Activated CD4-positive, alpha-beta T cell treated with anti-CD3 and anti-CD28 coated beads, Interleukin-2, Interleukin-4, amounts not matched to agents 100 ng/mL and 50 ng/mL, durations not matched to agents 16 hours and 8 hours (primary cell): ENCODE measurements at regions not wholly inside any gene's neighbourhood (a gene's known extent, or its start where the extent isn't known, plus 50 kb on each side); places are given as distances from the start of the nearest gene placed in this dataset.

Experiments used
- DNase-seq: peaks from one replicate; pipeline ENCODE4 v3.0.0-alpha.2; 2020; ENCODE audit warnings: low spot score

DNA sequence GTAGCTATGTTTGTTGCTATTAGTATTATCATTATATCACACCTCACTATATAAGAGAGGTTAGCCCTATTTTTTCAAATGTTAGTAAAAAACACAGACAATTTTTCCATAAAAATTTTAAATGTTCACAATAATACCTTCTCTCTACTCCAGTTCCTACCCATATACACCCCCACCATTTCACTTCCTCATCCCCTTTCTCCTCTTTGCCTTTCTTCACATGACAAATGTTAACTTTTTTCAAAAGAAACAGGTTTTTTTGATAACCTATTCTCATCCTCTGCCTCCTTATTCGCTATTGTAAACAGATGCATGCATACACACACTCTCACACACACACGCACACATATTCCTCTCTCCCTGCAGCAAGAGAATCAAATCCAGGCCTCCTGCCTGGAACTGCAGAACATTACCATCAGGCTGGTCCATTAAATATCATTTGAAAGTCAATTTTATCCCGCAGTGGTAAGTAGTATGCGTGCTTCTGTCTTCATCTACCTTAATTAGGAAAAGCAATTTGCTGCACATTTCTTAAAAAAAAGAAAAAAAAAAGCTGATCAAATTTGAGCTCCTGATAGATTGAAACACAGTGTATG, 55.5 kb downstream of the MID1IP1 start:
- no peak for DNase-seq

DNA sequence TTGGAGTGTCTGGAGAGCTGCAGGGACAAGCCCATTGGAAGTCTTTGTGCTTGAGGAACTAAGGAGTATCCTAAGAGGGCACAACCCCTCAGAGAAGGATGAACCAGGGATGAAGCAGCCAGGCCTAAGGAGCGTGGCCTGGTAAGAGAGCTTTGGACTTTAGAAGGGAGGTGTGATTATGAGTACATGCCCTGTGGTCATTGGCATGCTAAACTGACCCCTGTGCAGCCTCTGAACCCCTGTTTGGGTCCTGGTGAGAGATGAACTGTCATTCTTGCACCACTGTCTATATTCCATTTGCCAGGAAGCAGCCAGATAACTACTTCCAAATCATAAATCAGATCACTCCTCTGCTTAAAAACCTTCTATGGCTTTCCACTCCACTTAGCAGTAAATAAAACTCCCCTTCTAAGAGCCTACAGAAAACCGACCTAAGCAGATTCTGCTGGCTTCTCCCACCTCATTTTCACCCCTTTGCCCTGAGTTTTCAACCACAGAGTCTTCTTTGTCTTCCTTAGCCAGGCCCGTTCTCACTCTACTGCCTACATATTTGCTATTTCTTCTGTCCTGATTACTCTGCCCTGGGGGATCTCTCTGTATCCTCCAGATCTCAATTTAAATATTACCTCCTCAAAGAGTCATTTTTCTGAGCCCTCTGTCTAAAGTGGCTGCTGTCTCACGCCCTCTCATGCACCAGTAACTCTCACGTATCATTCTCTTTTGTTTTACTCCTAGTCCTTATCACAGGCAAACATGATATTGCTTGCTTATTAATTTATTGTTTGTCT, 56.7 kb downstream of the MID1IP1 start:
- no peak for DNase-seq

DNA sequence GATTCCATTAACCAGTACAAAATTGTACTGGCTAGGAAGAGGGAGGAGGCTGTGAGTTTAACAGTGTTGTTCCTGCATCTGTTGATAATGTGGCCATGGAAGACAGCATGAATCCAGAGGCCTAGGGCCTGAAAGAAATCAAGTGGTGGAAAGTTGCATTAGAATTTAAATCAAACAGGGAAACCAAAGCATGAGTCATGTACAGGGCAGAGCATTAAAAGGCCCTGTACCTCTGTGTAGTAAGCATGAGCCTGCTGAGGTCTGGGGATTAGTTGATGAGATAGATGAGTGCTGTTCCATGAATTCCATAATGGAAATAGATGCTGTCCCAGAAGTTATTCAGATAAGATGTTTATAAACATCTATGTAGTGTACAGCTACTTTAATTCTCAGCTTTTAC, 58.3 kb downstream of the MID1IP1 start:
- no peak for DNase-seq

DNA sequence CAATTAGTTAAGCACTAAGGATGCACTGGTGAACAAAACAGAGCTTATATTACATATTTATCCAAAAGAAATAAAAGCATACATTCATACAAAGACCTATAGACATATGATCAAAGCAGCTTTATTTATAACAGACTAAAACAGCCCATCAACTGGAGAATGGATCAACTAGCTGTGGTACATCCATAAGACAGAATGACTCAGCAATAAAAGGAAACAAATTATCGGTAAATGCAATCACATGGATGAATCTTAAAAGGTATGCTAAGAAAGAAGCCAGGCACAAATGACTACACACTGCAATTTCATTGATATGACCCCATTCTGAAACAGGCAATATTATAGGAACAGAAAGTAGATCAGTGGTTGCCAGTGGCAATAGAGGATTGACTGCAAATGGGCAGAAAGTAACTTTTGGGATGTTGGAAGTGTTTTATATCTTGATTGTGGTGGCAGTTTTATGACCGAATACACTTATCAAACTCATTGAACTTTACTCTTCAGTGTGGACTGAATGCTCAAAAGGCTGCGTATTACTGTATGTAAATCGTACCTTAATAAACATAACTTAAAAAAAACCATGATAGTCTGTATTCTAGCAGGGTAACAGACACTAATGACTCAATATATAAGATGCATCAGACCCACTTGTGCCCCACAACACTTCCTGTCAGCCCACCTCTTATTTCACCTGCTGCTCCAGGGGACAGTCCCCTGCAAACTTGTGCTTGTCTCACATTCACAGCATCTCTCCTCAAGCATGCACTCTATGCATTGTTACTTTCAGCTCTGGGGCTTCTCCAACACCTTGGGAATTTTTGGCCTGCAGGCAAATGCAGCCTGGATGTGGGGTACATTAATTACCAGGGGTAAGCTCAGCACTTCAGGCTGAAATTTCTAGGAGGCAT, 59.1 kb downstream of the MID1IP1 start:
- peak; percentile 6 for DNase-seq

DNA sequence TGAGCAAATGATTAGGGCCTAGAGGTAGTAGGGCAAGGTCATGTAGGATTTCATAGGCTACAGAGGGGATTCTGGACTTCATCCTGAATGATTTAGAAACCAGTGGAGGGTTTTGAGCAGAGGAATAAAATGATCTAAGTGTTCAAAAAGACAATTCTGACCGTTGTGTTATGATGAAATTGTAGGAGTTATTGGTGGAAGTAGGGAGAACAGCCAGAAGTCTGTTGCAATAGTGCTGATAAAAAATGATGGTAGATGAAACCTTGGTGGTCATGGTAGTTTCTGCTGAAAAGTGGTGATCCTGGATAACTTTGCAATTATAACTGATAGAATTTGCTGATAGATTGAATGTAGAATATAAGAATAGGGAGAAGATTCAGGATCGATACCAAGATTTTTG, 60.2 kb downstream of the MID1IP1 start:
- DNase-seq = no peak

DNA sequence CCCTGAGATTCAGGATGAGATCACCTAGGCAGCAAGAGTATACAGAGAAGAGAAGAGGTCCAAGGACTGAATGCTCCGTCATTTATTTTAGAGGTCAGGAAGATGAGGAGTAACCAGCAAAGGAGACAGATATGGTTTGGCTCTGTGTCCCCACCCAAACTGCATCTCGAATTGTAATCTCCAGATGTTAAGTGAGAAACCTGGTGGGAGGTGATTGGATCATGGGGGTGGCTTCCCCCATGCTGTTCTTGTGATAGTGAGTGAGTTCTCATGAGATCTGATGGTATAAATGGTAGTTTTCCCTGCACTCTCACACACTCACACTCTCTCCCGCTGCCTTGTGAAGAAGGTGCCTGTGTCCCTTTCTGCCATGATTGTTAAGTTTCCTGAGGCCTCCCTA, 60.8 kb downstream of the MID1IP1 start:
- DNase-seq = no peak

DNA sequence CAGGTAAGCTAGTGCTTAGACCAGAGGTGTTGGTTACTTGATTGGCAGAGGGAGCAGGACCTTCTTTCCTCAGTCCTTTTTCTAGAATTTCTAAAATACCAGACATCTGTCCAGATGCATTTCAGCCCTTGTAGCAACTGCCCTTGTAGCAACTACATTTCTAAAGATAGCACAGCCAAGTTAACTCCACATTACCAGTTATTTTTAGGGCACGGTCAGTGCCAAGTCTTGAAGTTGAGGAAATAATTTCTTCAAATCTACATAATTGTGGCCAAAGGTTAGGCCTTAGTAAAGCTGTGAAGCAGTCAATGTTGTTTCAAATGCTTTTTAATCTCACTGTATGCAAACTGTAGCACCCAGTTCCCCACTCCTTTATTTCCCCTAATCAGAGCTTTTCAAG, 62.9 kb downstream of the MID1IP1 start:
- DNase-seq = no peak

DNA sequence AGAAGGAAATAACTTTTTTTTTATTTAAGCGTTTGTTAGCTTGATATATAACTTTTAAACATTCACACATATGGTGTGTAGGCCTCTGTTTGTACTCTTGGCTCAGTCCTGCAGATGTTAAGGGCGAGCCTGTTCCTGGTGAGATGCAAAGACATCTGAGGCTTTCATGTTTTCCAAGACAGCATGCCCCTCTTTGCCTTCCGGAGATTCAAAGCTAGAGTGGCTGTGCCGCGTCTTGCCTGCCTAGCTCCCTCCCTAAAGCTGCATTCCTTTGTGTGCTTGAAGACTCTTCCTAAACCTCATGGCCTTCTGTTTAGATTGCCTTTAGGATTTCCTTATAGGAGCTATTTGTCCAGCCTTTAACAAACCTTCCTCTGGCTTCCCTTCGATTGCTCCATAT, 67.1 kb downstream of the MID1IP1 start:
- DNase-seq = no peak

DNA sequence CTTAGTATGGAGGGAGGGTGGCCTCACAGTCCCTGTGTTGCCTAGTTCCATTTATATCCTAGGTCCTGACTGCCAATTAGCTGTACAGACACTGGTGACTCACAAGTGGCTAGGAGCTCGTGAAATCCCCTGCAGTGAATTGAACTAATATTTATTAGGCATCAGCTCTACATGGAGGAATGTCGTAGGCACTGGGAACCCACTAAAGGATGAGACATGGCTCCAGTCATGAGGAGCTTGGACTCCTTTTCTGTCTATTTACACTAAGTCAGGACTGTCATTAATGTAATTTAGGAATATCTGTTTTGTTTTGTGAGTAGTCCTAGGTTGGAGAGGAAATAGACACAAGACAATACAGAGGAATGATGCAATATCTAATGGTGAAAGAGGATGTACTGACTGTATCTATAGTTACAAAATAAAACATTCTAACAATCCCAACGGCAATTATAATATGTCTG, 67.7 kb downstream of the MID1IP1 start:
- DNase-seq = no peak

DNA sequence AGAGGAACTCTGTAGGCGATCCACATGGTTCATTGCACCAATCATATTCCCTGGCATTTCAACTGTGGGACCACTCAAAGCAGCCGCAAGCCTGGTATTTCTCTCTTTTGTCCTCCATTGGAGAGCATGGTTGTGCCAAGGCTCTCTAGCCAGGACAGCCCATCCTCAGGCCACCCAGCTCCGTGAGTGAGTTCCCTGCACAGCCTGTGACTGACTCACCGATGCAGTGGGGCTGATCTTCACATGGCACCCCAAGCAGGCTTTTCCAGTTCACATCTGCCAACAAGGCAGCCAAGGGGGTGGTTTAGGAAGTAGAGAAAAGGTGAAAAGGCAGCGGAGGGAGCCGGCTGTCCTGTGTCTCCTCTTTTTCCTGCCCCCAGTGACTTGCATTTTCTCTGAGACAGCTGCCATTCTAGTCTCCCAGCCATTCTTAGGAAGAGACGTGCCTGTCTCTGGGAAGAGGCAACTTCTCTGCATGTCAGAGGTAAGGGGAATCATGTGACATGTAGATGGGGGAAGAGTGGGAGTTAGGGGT, 69.2 kb downstream of the MID1IP1 start:
- no peak for DNase-seq

DNA sequence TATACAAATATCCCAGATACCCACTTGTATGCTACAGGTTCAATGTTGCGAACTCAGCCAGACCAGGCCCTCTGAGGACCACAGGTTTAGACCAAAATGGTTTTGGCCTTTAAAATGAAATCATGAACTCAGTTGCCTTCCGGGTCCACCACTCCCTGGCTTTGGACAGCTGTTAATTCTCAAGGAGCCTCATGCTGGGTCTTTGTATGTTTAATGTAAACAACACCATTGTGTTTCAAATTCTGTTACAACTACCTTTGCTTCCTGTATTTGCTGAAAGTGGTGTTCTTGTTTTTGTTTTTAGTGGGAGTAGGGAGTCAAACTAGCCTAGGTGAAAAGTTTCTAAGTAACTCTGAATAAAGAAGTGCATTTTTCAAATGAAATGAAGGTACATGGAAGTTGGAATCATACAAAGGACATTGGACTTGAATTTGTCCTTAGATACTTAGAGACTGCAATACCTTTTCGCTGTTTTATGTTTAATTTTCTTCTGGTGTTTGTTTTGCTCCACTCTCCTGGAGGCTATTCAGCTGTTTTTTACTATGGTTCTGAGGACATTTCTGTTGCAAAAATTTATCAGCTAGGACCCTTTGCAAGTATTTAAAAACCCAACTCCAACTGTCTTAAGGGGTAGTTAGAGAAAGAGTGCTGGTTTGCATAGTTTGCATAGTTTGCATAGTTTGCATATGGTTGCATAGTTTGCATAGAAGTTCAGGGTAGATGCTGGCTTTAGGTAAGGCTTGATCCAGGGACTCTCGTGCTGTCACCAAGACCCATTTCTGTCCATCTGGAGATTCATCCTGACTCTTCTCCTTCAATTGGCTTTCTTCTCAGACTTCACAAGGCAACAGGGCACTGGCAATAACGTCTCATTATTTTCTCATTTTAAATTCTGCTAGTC, 70.1 kb downstream of the MID1IP1 start:
- DNase-seq = no peak

DNA sequence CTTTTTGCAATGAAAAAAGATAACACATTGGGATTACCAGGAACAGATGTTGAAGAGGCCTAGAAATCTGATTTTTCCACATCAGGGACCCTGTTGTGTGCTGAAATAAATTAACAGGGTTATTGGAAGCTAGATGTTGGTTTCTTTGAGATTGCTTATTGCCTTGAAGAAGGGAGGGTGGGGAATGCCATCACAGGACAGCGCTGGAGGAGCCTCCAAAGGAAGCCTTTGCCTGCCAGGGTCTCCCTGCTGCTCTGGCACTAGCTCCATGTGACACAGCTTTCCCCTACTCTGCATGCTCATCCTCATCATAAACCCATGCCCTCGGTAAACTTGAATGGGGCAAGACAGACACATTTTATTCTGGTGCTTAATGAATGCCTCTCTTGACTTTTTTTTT, 76.1 kb downstream of the MID1IP1 start:
- no peak for DNase-seq

DNA sequence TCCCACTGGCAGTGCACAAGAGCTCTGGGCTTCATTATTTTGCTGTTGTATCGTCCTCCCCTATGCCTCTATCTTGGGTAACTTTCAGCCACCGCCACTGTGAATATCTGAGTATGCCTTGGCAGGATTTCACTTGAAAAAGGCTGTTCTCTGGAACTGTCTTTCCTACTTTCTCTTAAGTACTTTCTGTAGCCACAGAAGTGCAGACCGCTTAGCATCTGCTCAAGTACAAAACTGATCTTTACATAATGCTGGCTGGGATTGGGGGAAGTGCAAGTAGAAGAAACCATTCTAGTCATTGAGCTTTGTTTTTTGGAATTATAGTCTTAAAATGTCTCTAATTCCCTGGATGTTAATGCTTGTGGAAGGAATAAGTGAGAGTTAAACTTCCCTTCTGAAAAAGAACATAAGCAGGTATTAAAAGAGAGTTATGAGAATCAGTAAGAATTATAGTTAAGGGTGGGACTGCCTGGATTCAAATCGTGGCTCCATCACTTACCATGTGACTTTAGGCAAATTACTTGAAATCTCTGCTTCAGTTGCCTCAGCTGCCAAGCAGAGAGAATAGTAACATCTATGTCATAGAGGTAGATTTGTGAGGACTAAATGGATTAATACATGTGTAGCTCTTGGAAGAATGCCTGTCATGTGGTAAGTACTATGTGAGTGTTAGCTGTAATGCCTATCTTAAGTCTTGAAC, 77.5 kb downstream of the MID1IP1 start:
- no peak for DNase-seq

DNA sequence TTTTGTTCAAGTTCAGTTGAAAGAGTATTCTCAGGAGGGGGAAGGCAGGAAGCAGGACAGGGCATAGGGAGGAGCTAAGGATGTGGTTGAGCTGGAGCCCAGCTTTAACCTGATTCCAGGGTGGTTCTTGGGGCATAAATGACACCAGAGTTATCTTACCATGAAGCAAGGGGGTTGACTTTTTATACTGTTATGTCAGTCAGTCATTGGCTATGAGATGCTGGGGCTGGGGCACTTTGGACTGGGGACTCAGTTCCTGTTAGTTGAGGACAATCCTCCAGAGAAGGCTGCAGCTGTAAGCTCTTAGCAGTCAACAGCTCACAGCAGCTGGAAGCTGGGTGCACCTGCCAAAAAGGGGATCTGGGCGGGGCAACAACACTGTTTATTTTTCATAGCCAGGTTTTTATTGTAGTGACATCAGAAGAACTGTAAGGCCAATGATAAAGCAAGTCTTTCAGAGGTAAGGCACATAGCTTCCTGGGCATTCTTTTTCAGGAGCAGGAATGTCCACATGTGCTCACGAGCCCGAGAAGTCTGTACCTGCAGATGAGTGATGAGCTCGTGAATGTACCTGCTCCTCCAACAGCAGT, 78.5 kb downstream of the MID1IP1 start:
- no peak for DNase-seq

DNA sequence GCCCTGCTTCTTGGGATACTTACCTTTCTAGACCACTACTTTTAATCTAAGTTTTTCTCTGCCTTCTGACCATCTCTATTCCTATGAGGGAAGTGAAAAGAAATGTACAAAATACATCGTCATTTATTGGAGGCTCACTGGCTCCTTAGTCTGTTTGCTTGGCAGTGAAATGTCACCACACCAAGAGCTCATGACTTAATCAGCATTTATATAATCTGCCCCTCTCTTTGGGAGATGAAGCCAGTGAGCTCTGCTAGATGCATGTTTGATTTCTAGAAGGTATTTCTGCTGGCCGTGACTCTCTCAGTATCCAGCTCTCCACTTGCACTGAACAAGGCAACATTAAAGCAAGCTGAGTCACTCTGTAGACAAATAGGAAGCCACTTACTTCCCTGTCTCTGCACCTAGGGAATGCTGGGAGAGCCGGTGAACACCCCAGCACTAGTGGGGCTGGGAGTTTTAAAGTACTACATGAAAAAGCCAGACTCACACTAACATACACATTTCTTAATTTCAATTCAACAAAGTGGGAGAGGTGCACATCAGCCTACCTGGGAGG, 79.1 kb downstream of the MID1IP1 start:
- DNase-seq = no peak

DNA sequence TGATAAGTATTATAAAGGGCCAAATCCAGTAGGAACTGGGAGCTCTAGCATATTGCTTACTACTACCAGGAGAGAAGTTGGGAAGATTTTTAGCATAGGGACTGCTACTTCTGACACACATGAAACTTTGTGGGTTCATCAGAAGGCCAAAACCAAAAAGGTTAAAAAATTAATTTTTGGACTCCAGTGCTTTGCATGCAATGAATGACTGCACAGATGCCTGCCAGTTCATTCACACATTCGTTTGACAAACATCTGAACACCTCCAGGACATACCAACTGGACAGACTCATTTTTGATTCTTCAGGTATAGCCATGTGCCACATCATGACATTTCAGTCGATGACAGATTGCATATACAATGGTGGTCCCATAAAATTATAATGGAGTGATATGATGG, 79.8 kb downstream of the MID1IP1 start:
- no peak for DNase-seq

DNA sequence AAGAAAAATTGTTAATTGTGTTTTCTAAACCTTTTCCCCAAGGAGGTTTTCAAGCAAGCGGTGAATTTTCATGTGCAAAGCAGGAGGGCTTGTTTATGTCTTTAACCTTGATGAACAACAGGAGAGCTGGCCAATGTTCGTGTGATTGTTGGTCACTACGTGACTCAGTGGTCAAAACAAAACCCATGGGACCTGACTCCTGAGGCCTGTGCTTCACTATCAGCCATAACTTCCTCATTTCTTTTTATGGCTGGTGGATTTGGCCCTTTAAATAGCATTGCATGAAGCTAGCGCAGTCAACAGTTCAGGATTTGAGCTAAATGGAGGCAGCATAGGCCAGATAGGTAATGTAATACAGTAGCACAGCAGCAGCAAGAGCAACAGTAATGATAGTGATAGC, 80.5 kb downstream of the MID1IP1 start:
- DNase-seq = no peak

DNA sequence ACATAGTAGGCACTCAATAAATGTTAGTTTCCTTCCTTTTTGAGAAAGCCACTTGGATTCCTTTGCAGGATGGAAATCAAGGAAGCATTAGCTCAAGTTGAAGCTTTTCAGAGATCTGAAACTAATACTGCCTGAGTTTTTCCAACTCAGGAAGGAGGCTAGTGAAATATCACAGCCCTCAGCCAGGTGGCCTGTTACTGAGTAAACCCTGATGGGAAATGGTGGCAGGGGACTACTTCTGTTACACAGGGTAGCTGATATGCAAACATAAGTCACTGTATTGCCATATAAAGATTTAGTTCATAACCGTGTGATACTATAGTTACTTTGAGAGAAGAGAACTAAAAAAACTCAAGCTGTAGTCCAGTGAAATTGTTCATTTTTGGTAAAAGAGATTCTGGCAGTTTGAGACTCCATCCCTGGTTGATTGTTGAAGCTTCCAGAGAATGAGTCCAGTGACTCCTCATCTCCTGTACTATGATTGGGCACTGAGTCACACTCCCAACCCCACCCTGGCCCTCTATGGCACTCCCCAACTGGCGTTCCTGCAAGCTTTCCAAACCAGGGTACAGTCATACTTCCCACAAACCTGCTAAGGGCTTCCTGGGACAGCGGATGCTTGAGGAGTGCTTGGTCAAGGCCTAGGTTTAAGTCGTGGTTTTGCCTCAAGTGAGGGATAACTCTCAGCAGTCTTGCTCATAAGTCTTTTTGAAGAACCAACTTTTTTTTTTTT, 81.8 kb downstream of the MID1IP1 start:
- DNase-seq = no peak

DNA sequence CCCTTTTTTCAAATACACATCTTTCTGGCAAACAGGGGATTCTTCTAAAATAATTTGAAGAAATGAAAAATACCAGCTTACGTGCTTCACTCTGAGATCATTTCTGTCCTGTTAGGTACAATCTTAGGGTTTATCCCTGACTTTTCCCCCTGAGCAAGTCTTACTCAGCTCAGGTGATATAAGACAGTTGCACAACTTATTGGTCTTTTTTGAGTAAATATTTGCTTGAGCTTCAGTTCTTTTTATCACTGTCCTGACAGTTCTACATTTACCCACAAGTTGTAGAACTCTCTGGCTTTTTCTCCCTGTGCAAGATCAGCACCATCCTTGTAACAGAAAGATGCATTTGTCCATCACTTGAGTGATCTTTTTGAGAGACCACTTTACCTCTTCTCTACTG, 84.9 kb downstream of the MID1IP1 start:
- no peak for DNase-seq
